ENCODE measurements at regions not wholly inside any gene's neighbourhood (a gene's known extent, or its start where the extent isn't known, plus 50 kb on each side); places are given as distances from the start of the nearest gene placed in this dataset.

GRCh38 chr21:39007985-39008384, 175.3 kb downstream of the PSMG1 start:
- no peak overlapping the region for H3K4me3 ChIP-seq (ENCODE audit: low read length in 3 of 3)
- FAIRE-seq, result no peak
- no peak for TF ChIP-seq CTCF (IDR thresholded peaks at IDR 0.05; ENCODE audit: borderline replicate concordance, extremely low read depth, insufficient read depth)
- H3K27me3 ChIP-seq (ENCODE audit: control insufficient read depth, insufficient read depth, low read length), result no peaks in the 10 kb centered on the region
- DNase-seq, result no peak
- H3K4me1 ChIP-seq (ENCODE audit: control insufficient read depth in 2 of 3, insufficient read depth in 2 of 3, low read depth in 1 of 3, low read length in 3 of 3), result peaks cover 4 to 16% (median 6%) of the 10 kb centered on the region in 3 donors
- peak overlapping the region in 1 of 2 donors; percentile 71 for H3K27ac ChIP-seq (ENCODE audit: low read depth in 2 of 2, low read length in 2 of 2)
- H3K9ac ChIP-seq (ENCODE audit: low read length in 3 of 3), result no peak overlapping the region
- intact Hi-C loops (cut with DNase I), result no loop called here
- no peaks in the 10 kb centered on the region for H3K36me3 ChIP-seq (ENCODE audit: control insufficient read depth in 2 of 3, insufficient read depth in 3 of 3, low read length in 3 of 3)
- peaks cover 0 to 3% (median 0%) of the 10 kb centered on the region in 3 donors for H3K9me3 ChIP-seq (ENCODE audit: control insufficient read depth in 2 of 3, insufficient read depth in 1 of 3, low read length in 3 of 3)

DNA sequence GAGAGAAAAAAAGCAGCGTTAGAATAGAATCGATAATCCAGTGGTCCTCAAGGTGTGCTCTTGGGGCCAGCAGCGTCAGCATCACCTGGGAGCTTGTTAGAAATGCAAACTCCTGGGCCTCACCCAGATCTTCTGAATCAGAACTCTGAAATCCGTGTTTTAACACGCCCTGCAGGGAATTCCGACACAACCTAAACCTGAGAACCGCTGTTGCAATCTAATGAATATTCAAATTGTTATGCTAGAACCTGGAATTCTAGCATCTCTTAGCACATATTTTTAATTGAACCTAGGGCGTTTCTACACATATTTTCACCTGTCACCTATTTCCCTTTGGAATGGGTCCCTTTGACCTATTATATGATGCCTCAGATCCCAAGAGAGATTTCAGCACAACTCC, 175.7 kb downstream of the PSMG1 start:
- no peak overlapping the region for H3K9ac ChIP-seq (ENCODE audit: low read length in 3 of 3)
- no peak for DNase-seq
- intact Hi-C loops (cut with DNase I), result no loop called here
- TF ChIP-seq CTCF (IDR thresholded peaks at IDR 0.05; ENCODE audit: borderline replicate concordance, extremely low read depth, insufficient read depth), result no peak
- H3K4me3 ChIP-seq (ENCODE audit: low read length in 3 of 3), result no peak overlapping the region
- peaks cover 4 to 16% (median 6%) of the 10 kb centered on the region in 3 donors for H3K4me1 ChIP-seq (ENCODE audit: control insufficient read depth in 2 of 3, insufficient read depth in 2 of 3, low read depth in 1 of 3, low read length in 3 of 3)
- H3K36me3 ChIP-seq (ENCODE audit: control insufficient read depth in 2 of 3, insufficient read depth in 3 of 3, low read length in 3 of 3), result no peaks in the 10 kb centered on the region
- no peaks in the 10 kb centered on the region for H3K27me3 ChIP-seq (ENCODE audit: control insufficient read depth, insufficient read depth, low read length)
- no peaks in the 10 kb centered on the region for H3K9me3 ChIP-seq (ENCODE audit: control insufficient read depth in 2 of 3, insufficient read depth in 1 of 3, low read length in 3 of 3)
- H3K27ac ChIP-seq (ENCODE audit: low read depth in 2 of 2, low read length in 2 of 2), result peak overlapping the region; percentile 71 to 73
- no peak for FAIRE-seq

GRCh38 chr21:39006571-39007311, 176.5 kb downstream of the PSMG1 start:
- Histone ChIP-seq H3K4me1 (ENCODE audit: control insufficient read depth in 2 of 3, insufficient read depth in 2 of 3, low read depth in 1 of 3, low read length in 3 of 3) (peaks cover 4 to 16% (median 6%) of the 10 kb centered on the region in 3 donors), H3K4me3 (ENCODE audit: low read length in 3 of 3) (no peak overlapping the region), H3K9ac (ENCODE audit: low read length in 3 of 3) (no peak overlapping the region), H3K9me3 (ENCODE audit: control insufficient read depth in 2 of 3, insufficient read depth in 1 of 3, low read length in 3 of 3) (no peaks in the 10 kb centered on the region), H3K27ac (ENCODE audit: low read depth in 2 of 2, low read length in 2 of 2) (peak overlapping the region; percentile 71 to 73), H3K36me3 (ENCODE audit: control insufficient read depth in 2 of 3, insufficient read depth in 3 of 3, low read length in 3 of 3) (no peaks in the 10 kb centered on the region), H3K27me3 (ENCODE audit: control insufficient read depth, insufficient read depth, low read length) (no peaks in the 10 kb centered on the region)
- TF ChIP-seq CTCF (IDR thresholded peaks at IDR 0.05; ENCODE audit: borderline replicate concordance, extremely low read depth, insufficient read depth), result no peak
- FAIRE-seq (no peak), DNase-seq (peak in 2 of 5 donors; percentile 61 to 92)
- intact Hi-C loops (cut with DNase I), result no loop called here

- no peaks in the 10 kb centered on the region for H3K9me3 ChIP-seq (ENCODE audit: control insufficient read depth in 2 of 3, insufficient read depth in 1 of 3, low read length in 3 of 3)
- H3K27me3 ChIP-seq (ENCODE audit: control insufficient read depth, insufficient read depth, low read length), result no peaks in the 10 kb centered on the region
- FAIRE-seq (no peak), DNase-seq (no peak)
- peak overlapping the region; percentile 71 to 75 for H3K27ac ChIP-seq (ENCODE audit: low read depth in 2 of 2, low read length in 2 of 2)
- H3K9ac ChIP-seq (ENCODE audit: low read length in 3 of 3), result no peak overlapping the region
- no peak overlapping the region for H3K4me3 ChIP-seq (ENCODE audit: low read length in 3 of 3)
- H3K36me3 ChIP-seq (ENCODE audit: control insufficient read depth in 2 of 3, insufficient read depth in 3 of 3, low read length in 3 of 3), result no peaks in the 10 kb centered on the region
- no peak for TF ChIP-seq CTCF (IDR thresholded peaks at IDR 0.05; ENCODE audit: borderline replicate concordance, extremely low read depth, insufficient read depth)
- intact Hi-C loops (cut with DNase I), result no loop called here
- peaks cover 4 to 16% (median 6%) of the 10 kb centered on the region in 3 donors for H3K4me1 ChIP-seq (ENCODE audit: control insufficient read depth in 2 of 3, insufficient read depth in 2 of 3, low read depth in 1 of 3, low read length in 3 of 3)
Measured at GRCh38 chr21:39005502-39005787, 177.8 kb downstream of the PSMG1 start.

Measured in kidney (tissue), 13 donors.